HG02678 (cell line): ENCODE measurements at regions not wholly inside any gene's neighbourhood (a gene's known extent, or its start where the extent isn't known, plus 50 kb on each side); places are given as distances from the start of the nearest gene placed in this dataset.
"Not testable (repeated sequence)": the region's sequence is repeated elsewhere in the genome, so short reads cannot be mapped to it uniquely, and the experiment has no call there.

Source experiments
- ATAC-seq: cut with Tn5 transposase; IDR thresholded peaks from one replicate; pipeline ENCODE4 v1.9.1; 2021; ENCODE audit warnings: mild to moderate bottlenecking, moderate library complexity; ENCODE audit not compliant: unreplicated experiment

GRCh38 chr4:17250591-17250990 is 261.3 kb downstream of the QDPR start:
- no peak for ATAC-seq

- no peak for ATAC-seq
Measured at GRCh38 chr4:17246656-17247055, 265.2 kb downstream of the QDPR start.

GRCh38 chr4:17241835-17242234 is 270.1 kb downstream of the QDPR start:
- ATAC-seq, result no peak

- no peak for ATAC-seq
Measured at GRCh38 chr4:17238633-17239032, 273.3 kb downstream of the QDPR start.

- ATAC-seq, result no peak
Measured at GRCh38 chr4:17236686-17237085, 275.2 kb downstream of the QDPR start.

GRCh38 chr4:17234678-17235077 is 277.2 kb downstream of the QDPR start:
- ATAC-seq, result no peak

GRCh38 chr4:17232566-17233253 is 279.2 kb downstream of the QDPR start:
- no peak for ATAC-seq

- not testable (repeated sequence) for ATAC-seq
Measured at GRCh38 chr4:17231880-17232475, 279.9 kb downstream of the QDPR start.

GRCh38 chr4:17230727-17231126 is 281.2 kb downstream of the QDPR start:
- ATAC-seq, result no peak

- no peak for ATAC-seq
Measured at GRCh38 chr4:17220816-17221215, 291.1 kb downstream of the QDPR start.

GRCh38 chr4:17218786-17219185 is 293.1 kb downstream of the QDPR start:
- ATAC-seq, result no peak

- no peak for ATAC-seq
Measured at GRCh38 chr4:17206829-17207801, 304.8 kb downstream of the QDPR start.

- ATAC-seq, result no peak
Measured at GRCh38 chr4:17204908-17205307, 306.5 kb upstream of the LDB2 start.

GRCh38 chr4:17203797-17204196 is 305.4 kb upstream of the LDB2 start:
- ATAC-seq, result no peak

GRCh38 chr4:17197070-17197469 is 298.6 kb upstream of the LDB2 start:
- ATAC-seq, result no peak

- no peak for ATAC-seq
Measured at GRCh38 chr4:17195461-17196275, 297.2 kb upstream of the LDB2 start.

GRCh38 chr4:17194586-17194985 is 296.1 kb upstream of the LDB2 start:
- ATAC-seq, result no peak

- no peak for ATAC-seq
Measured at GRCh38 chr4:17189759-17190158, 291.3 kb upstream of the LDB2 start.

GRCh38 chr4:17189401-17189720 is 290.9 kb upstream of the LDB2 start:
- ATAC-seq, result no peak

- ATAC-seq, result no peak
Measured at GRCh38 chr4:17188547-17189400, 290.3 kb upstream of the LDB2 start.
